ENCODE measurements at regions not wholly inside any gene's neighbourhood (a gene's known extent, or its start where the extent isn't known, plus 50 kb on each side); places are given as distances from the start of the nearest gene placed in this dataset.

DNA sequence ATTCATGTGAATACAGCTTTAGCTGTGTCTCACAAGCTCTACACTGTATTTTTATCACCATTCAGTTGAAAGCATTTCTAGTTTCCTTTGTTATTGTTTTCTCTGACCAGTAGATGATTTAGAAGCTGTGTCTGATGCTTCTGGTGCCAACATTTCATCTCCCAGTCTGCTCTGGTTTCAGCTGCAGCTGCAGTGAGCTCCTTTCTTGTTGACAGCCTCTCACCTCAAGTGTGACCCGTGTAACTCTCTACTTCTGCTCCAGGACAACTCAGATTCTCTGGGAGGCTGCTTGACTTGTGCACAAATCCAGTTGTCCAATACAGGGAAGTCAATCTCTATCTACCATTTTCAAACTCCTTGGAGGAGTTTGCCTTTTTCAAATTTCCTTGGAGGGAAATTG, 504.8 kb downstream of the DIRAS2 start:
- Histone ChIP-seq H3K9ac (ENCODE audit: control insufficient read depth, insufficient read depth, low read length) (no peak overlapping the region), H3K36me3 (ENCODE audit: control insufficient read depth in 2 of 2, insufficient read depth in 2 of 2, low read length in 1 of 2) (no peaks in the 10 kb centered on the region), H3K27ac (ENCODE audit: control insufficient read depth, insufficient read depth) (no peak overlapping the region), H3K4me1 (ENCODE audit: control insufficient read depth, insufficient read depth, low read length) (no peaks in the 10 kb centered on the region), H4K20me1 (ENCODE audit: control insufficient read depth, insufficient read depth) (no peaks in the 10 kb centered on the region), H3K4me2 (ENCODE audit: control insufficient read depth, insufficient read depth) (no peak overlapping the region), H3K4me3 (no peak overlapping the region), H3K9me3 (replicated peaks; ENCODE audit: control insufficient read depth, insufficient read depth, low read length) (no peaks in the 10 kb centered on the region), H2AFZ (ENCODE audit: control insufficient read depth, low read depth, low read length) (no peak overlapping the region), H3K79me2 (ENCODE audit: control insufficient read depth, insufficient read depth, low read length) (no peaks in the 10 kb centered on the region), H3K27me3 (replicated peaks in 1 of 2; ENCODE audit: control insufficient read depth in 2 of 2, insufficient read depth in 2 of 2, low read length in 1 of 2) (no peaks in the 10 kb centered on the region; a peak in 2 of 4 replicates)
- intact Hi-C loops (cut with micrococcal nuclease; ENCODE audit: unreplicated experiment) (no loop called here), in situ Hi-C loops (cut with MboI) (no loop called here)
- no peak for ATAC-seq
- ChIA-PET RAD21 (ENCODE audit: unreplicated experiment) (no interaction called here), CTCF (interaction anchor here (2.2 kb wide), 1 partner anchor 540 kb away, joined by 9 read pairs; no protein-coding TSS in a partner anchor), POLR2A (interaction anchor here (0.6 kb wide), 1 partner anchor 1549 kb away, joined by 3 read pairs; no protein-coding TSS in a partner anchor), SMC1A (ENCODE audit: uncharacterized antibody, unreplicated experiment) (no interaction called here)
- 0% methylated on average over 1 of the region's 1 CpG for WGBS (ENCODE audit: insufficient coverage, insufficient replicate concordance, low lambda C conversion rate, missing lambda C conversion rate)
- BruUV-seq (replicated peaks): no TSS peak
- TF ChIP-seq WRNIP1 (IDR thresholded peaks at IDR 0.05; ENCODE audit: borderline replicate concordance, low read depth, low read length) (no peak), ZSCAN29 (IDR thresholded peaks at IDR 0.05) (no peak), BCL11A (IDR thresholded peaks at IDR 0.05; ENCODE audit: low read depth, low read length) (no peak), IKZF2 (IDR thresholded peaks at IDR 0.05) (no peak), HDAC6 (IDR thresholded peaks at IDR 0.05; ENCODE audit: unreplicated experiment) (no peak), SMARCA5 (IDR thresholded peaks at IDR 0.05) (no peak), RFX5 (IDR thresholded peaks at IDR 0.05; ENCODE audit: low read depth, low read length) (no peak), ZNF274 (IDR thresholded peaks at IDR 0.05; ENCODE audit: insufficient read depth, insufficient read length) (no peak), ZBTB4 (CRISPR knock-in tag; IDR thresholded peaks at IDR 0.05) (no peak), KAT2A (conservative IDR thresholded peaks at IDR 0.05; ENCODE audit: control insufficient read depth, low read depth, low read length) (no peak), ZNF207 (IDR thresholded peaks at IDR 0.05; ENCODE audit: borderline replicate concordance) (no peak), BHLHE40 (IDR thresholded peaks at IDR 0.05; ENCODE audit: borderline replicate concordance in 1 of 2, low read depth in 2 of 2, low read length in 1 of 2) (no peak), PAX8 (IDR thresholded peaks at IDR 0.05) (no peak), EZH2 (IDR thresholded peaks at IDR 0.05; ENCODE audit: borderline replicate concordance, control insufficient read depth, low read depth, low read length) (no peak), ASH2L (IDR thresholded peaks at IDR 0.05; ENCODE audit: borderline replicate concordance, low read depth) (no peak)
- FAIRE-seq: no peak
- no peak for DNase-seq (ENCODE audit: low read depth, low spot score)
